GM23248 (cell line): ENCODE measurements at regions not wholly inside any gene's neighbourhood (a gene's known extent, or its start where the extent isn't known, plus 50 kb on each side); places are given as distances from the start of the nearest gene placed in this dataset.

ENCODE experiments used
- DNase-seq: peaks from one replicate; pipeline ENCODE4 v3.0.0-alpha.2; 2015
- H2AFZ ChIP-seq: fragments of 200-600 bp; sonication (generic); 2 replicates; pipeline ENCODE4 v1.6.1; 2016; ENCODE audit warnings: antibody characterized with exemption
- H3F3A ChIP-seq: fragments of 200-600 bp; sonication (generic); 2 replicates; pipeline ENCODE4 v1.6.1; 2016; ENCODE audit warnings: mild to moderate bottlenecking, antibody characterized with exemption, mixed run types; ENCODE audit not compliant: insufficient read depth
- H3K27ac ChIP-seq: fragments of 200-600 bp; sonication (generic); 2 replicates; pipeline ENCODE4 v1.5.1; 2016; ENCODE audit warnings: mild to moderate bottlenecking
- H3K27me3 ChIP-seq: fragments of 200-600 bp; sonication (generic); replicated peaks from 2 replicates; pipeline ENCODE4 v1.6.1; 2016; ENCODE audit warnings: mild to moderate bottlenecking; ENCODE audit not compliant: insufficient read depth
- H3K36me3 ChIP-seq: fragments of 200-600 bp; sonication (generic); 2 replicates; pipeline ENCODE4 v1.6.1; 2016; ENCODE audit warnings: low read depth, mild to moderate bottlenecking
- H3K4me1 ChIP-seq: fragments of 200-600 bp; sonication (generic); 2 replicates; pipeline ENCODE4 v1.6.1; 2016; ENCODE audit warnings: mild to moderate bottlenecking; ENCODE audit not compliant: insufficient read depth
- H3K4me2 ChIP-seq: fragments of 200-600 bp; sonication (generic); one replicate; pipeline ENCODE4 v1.6.1; 2016; ENCODE audit warnings: mild to moderate bottlenecking; ENCODE audit not compliant: unreplicated experiment
- H3K4me3 ChIP-seq: fragments of 200-600 bp; sonication (generic); 2 replicates; pipeline ENCODE4 v1.5.1; 2016; ENCODE audit warnings: mild to moderate bottlenecking
- H3K79me2 ChIP-seq: fragments of 200-600 bp; sonication (generic); 2 replicates; pipeline ENCODE4 v1.6.1; 2016; ENCODE audit warnings: mild to moderate bottlenecking; ENCODE audit not compliant: insufficient read depth
- H3K9ac ChIP-seq: fragments of 200-600 bp; sonication (generic); 2 replicates; pipeline ENCODE4 v1.6.1; 2016; ENCODE audit warnings: mild to moderate bottlenecking
- H3K9me2 ChIP-seq: fragments of 200-600 bp; sonication (generic); 2 replicates; pipeline ENCODE4 v1.6.1; 2016; ENCODE audit warnings: mixed run types, mild to moderate bottlenecking, moderate library complexity; ENCODE audit not compliant: insufficient read depth
- H3K9me3 ChIP-seq: fragments of 200-600 bp; sonication (generic); one replicate; pipeline ENCODE4 v1.6.1; 2017; ENCODE audit warnings: low read depth
- H4K20me1 ChIP-seq: fragments of 200-600 bp; sonication (generic); 2 replicates; pipeline ENCODE4 v1.6.0; 2016; ENCODE audit not compliant: insufficient read depth
- EZH2 ChIP-seq: fragments of 200-600 bp; sonication (generic); IDR thresholded peaks from 2 replicates; pipeline ENCODE4 v1.6.1; 2018; ENCODE audit warnings: antibody characterized with exemption, mild to moderate bottlenecking; ENCODE audit not compliant: insufficient read depth, poor library complexity, severe bottlenecking
- EZH2phosphoT487 ChIP-seq: fragments of 200-600 bp; sonication (generic); IDR thresholded peaks from 2 replicates; pipeline ENCODE4 v1.6.1; 2018; ENCODE audit warnings: antibody characterized with exemption, moderate library complexity, mild to moderate bottlenecking, low read depth; ENCODE audit not compliant: insufficient read depth
- WGBS, 2 experiments: methylation state at CpG; one replicate each; pipeline ENCODE4 v1.1.6; 2015 to 2017; ENCODE audit warnings: low lambda C conversion rate in 2 of 2, low coverage in 1 of 2; ENCODE audit errors: missing lambda C conversion rate in 2 of 2; 5-methylcytosine and 5-hydroxymethylcytosine counted together
- in situ Hi-C: fragments of 300-500 bp; cut with MboI; formaldehyde crosslinking; loops from 2 replicates; pipeline ENCODE4 v1.15.0; 2020

DNA sequence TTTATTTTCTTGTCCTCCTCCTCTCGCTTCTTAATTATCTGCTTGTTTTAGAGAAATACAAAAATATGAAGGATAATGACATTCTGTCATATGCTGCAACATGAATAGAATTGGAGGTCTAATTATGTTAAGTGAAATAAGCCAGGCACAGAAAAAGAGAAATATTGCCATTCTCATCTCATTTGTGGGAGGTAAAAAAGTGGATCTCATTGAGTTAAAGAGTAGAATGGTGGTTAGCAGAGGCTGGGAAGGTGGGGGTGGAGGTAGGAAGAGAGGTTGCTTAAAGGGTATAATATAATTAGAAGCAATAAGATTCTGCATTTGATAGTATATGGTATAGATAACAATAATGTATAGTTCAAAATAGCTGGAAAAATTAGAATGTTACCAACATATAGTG, 231.3 kb downstream of the JRKL start:
- H3K79me2 ChIP-seq: no peaks in the 10 kb centered on the region
- no peaks in the 10 kb centered on the region for H3K36me3 ChIP-seq
- H4K20me1 ChIP-seq: no peaks in the 10 kb centered on the region
- WGBS, 2 experiments: 46 to 73% methylated on average over 1 of the region's 1 CpG
- H2AFZ ChIP-seq: no peak overlapping the region; the same call in 1 of the 2 replicates
- H3K27me3 ChIP-seq: no peaks in the 10 kb centered on the region
- no peak for DNase-seq
- in situ Hi-C loops: no loop called here
- no peaks in the 10 kb centered on the region for H3K9me3 ChIP-seq
- H3F3A ChIP-seq: no peaks in the 10 kb centered on the region
- TF ChIP-seq EZH2phosphoT487: no peak
- no peak for TF ChIP-seq EZH2
- H3K4me2 ChIP-seq: no peak overlapping the region
- H3K9ac ChIP-seq: no peak overlapping the region
- H3K4me1 ChIP-seq: no peaks in the 10 kb centered on the region
- H3K27ac ChIP-seq: no peak overlapping the region
- H3K9me2 ChIP-seq: 0 out of 2 replicates have a peak, but pooled peaks cover 3% of the 10 kb centered on the region
- H3K4me3 ChIP-seq: no peak overlapping the region

DNA sequence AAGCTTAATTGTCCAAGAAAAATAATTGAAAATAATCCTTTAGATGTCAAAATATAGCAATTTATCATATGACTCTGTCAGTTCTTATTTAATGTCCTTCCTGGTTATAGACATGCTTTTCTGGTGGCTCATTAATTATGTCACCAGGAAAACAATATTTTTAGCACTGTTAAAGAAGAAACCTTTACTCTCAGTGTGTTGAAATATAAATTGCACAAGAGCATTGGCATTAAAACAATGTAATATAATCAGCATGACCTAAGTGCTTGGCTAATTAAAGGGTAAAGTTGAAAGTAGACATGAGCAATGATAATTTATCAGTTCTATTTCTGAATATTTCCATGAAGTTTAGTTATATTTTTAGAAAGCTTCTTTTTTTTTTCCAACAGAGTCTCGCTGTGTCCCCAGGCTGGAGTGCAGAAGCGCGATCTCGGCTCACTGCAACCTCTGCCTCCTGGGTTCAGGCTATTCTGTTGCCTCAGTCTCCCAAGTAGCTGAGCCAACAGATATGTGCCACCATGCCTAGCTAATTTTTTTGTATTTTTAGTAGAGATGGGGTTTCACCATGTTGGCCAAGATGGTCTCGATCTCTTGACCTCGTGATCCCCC, 232.3 kb downstream of the JRKL start:
- Histone ChIP-seq H3K4me3 (no peak overlapping the region), H3F3A (no peaks in the 10 kb centered on the region), H3K4me2 (no peak overlapping the region), H2AFZ (no peak overlapping the region), H3K27me3 (no peaks in the 10 kb centered on the region), H3K9ac (no peak overlapping the region), H3K9me2 (0 out of 2 replicates have a peak, but pooled peaks cover 3% of the 10 kb centered on the region), H3K36me3 (no peaks in the 10 kb centered on the region), H3K27ac (no peak overlapping the region), H4K20me1 (no peaks in the 10 kb centered on the region), H3K79me2 (no peaks in the 10 kb centered on the region), H3K9me3 (no peaks in the 10 kb centered on the region), H3K4me1 (no peaks in the 10 kb centered on the region)
- no peak for TF ChIP-seq EZH2
- in situ Hi-C loops: no loop called here
- 64 to 67% methylated on average over 6 of the region's 6 CpGs for WGBS, 2 experiments
- DNase-seq: no peak

GRCh38 chr11:96624126-96624525, 234.3 kb downstream of the JRKL start:
- Histone ChIP-seq H3K9me3 (no peaks in the 10 kb centered on the region), H3K9me2 (0 out of 2 replicates have a peak, but pooled peaks cover 3% of the 10 kb centered on the region), H3K79me2 (no peaks in the 10 kb centered on the region), H3K27ac (no peak overlapping the region), H3K4me2 (no peak overlapping the region), H2AFZ (no peak overlapping the region), H3K36me3 (no peaks in the 10 kb centered on the region), H3K9ac (no peak overlapping the region), H3K4me3 (no peak overlapping the region), H4K20me1 (no peaks in the 10 kb centered on the region), H3K27me3 (no peaks in the 10 kb centered on the region), H3F3A (no peaks in the 10 kb centered on the region), H3K4me1 (no peaks in the 10 kb centered on the region)
- no peak for DNase-seq
- no peak for TF ChIP-seq EZH2phosphoT487
- no peak for TF ChIP-seq EZH2
- 18 to 37% methylated on average over 2 of the region's 2 CpGs for WGBS, 2 experiments
- in situ Hi-C loops: no loop called here

DNA sequence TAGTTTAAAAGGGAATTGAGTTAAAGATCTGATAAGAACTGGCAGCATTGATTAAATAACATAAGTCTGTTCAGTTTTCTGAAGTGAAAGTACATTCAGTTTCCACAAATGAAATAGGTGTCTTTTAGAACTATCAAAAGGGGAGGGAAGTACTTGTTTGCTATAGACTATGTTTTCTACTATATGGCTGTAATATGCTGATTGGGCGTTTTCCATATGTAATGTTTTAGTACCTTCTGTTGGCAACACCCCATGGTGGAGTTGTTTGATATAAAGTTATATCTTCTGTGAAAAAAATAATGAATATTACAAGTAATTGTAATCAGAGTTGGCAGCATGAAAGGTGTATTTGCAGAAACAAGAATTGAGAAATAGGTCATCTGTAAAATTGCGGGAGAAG, 237.6 kb downstream of the JRKL start:
- Histone ChIP-seq H3K36me3 (no peaks in the 10 kb centered on the region), H2AFZ (no peak overlapping the region), H3K27me3 (no peaks in the 10 kb centered on the region), H3K4me3 (no peak overlapping the region), H3K9ac (no peak overlapping the region), H3K27ac (no peak overlapping the region), H3F3A (no peaks in the 10 kb centered on the region), H3K4me2 (no peak overlapping the region), H3K9me2 (no peaks in the 10 kb centered on the region), H4K20me1 (no peaks in the 10 kb centered on the region), H3K4me1 (no peaks in the 10 kb centered on the region), H3K79me2 (no peaks in the 10 kb centered on the region), H3K9me3 (no peaks in the 10 kb centered on the region)
- in situ Hi-C loops: no loop called here
- no peak for DNase-seq
- TF ChIP-seq EZH2 (no peak), EZH2phosphoT487 (no peak)
- WGBS, 2 experiments: 13 to 14% methylated on average over 2 of the region's 2 CpGs

GRCh38 chr11:96635655-96636054, 245.8 kb downstream of the JRKL start:
- H3K4me2 ChIP-seq: no peak overlapping the region
- H3K9me2 ChIP-seq: no peaks in the 10 kb centered on the region
- no peak for DNase-seq
- H3K4me1 ChIP-seq: no peaks in the 10 kb centered on the region
- in situ Hi-C loops: no loop called here
- H3K27me3 ChIP-seq: no peaks in the 10 kb centered on the region
- no peak overlapping the region for H3K27ac ChIP-seq
- 49 to 58% methylated on average over 13 to 15 of the region's 15 CpGs for WGBS, 2 experiments
- no peak overlapping the region for H3K4me3 ChIP-seq
- H3K79me2 ChIP-seq: no peaks in the 10 kb centered on the region
- H4K20me1 ChIP-seq: no peaks in the 10 kb centered on the region
- TF ChIP-seq EZH2phosphoT487 (no peak), EZH2 (no peak)
- H3F3A ChIP-seq: no peaks in the 10 kb centered on the region
- no peak overlapping the region for H2AFZ ChIP-seq
- H3K9me3 ChIP-seq: no peaks in the 10 kb centered on the region
- H3K9ac ChIP-seq: no peak overlapping the region
- H3K36me3 ChIP-seq: no peaks in the 10 kb centered on the region
